Naive thymus-derived CD8-positive, alpha-beta T cell (primary cell): ENCODE measurements at regions not wholly inside any gene's neighbourhood (a gene's known extent, or its start where the extent isn't known, plus 50 kb on each side); places are given as distances from the start of the nearest gene placed in this dataset.
"Not testable (repeated sequence)": the region's sequence is repeated elsewhere in the genome, so short reads cannot be mapped to it uniquely, and the experiment has no call there.

Experiments used
- ATAC-seq, 2 donors: fragments of 150-1000 bp; cut with Tn5 transposase in 1 of 2; sonication (Bioruptor Pico), chemical (Tn5 transposase) in 1 of 2; 1 replicate in 1 of 2; 2 replicates in 1 of 2; pipeline ENCODE4 v1.10.0; 2021; ENCODE audit warnings: mild to moderate bottlenecking in 2 of 2, moderate library complexity in 2 of 2
- POLR2A ChIA-PET: fragments of 350-600 bp; sonication (Branson Sonifier 250); formaldehyde crosslinking; loops from one replicate; lab custom pipeline; 2021; ENCODE audit warnings: antibody characterized with exemption; lab: Charles Lee
- DNase-seq, 10 donors: peaks; one replicate each; pipeline versions ENCODE4 v3.0.0 to v3.0.0-alpha.2; 2020 to 2022
- H3K27ac Mint-ChIP-seq, 10 donors: one replicate each; pipeline ENCODE4 v1.8.0; 2020 to 2022; ENCODE audit warnings: mild to moderate bottlenecking in 10 of 10, mixed read lengths in 10 of 10, moderate library complexity in 4 of 10, inconsistent platforms in 1 of 10
- H3K27me3 Mint-ChIP-seq, 5 donors: one replicate each; pipeline ENCODE4 v1.8.0; 2021 to 2022; ENCODE audit warnings: mixed read lengths in 5 of 5
- H3K36me3 Mint-ChIP-seq, 3 donors: one replicate each; pipeline ENCODE4 v1.8.0; 2020 to 2022; ENCODE audit warnings: mixed read lengths in 3 of 3, mild to moderate bottlenecking in 2 of 3, inconsistent platforms in 1 of 3
- H3K4me1 Mint-ChIP-seq, 4 donors: one replicate each; pipeline ENCODE4 v1.8.0; 2021 to 2022; ENCODE audit warnings: mixed read lengths in 4 of 4
- H3K4me3 Mint-ChIP-seq, 10 donors: one replicate each; pipeline ENCODE4 v1.8.0; 2020 to 2022; ENCODE audit warnings: mild to moderate bottlenecking in 10 of 10, mixed read lengths in 10 of 10, moderate library complexity in 6 of 10, inconsistent platforms in 1 of 10
- H3K9me3 Mint-ChIP-seq, 9 donors: one replicate each; pipeline ENCODE4 v1.8.0; 2020 to 2022; ENCODE audit warnings: mixed read lengths in 9 of 9, mild to moderate bottlenecking in 3 of 9, inconsistent platforms in 1 of 9, moderate library complexity in 1 of 9

GRCh38 chrX:125204681-125205132 is 115.0 kb upstream of the TEX13C start:
- Mint-ChIP-seq H3K4me3 (peak overlapping the region; percentile 53 to 84 (median 67)), H3K4me1 (peaks cover 7 to 28% (median 20%) of the 10 kb centered on the region in 4 donors), H3K27me3 (peaks cover 21 to 38% (median 30%) of the 10 kb centered on the region in 5 donors), H3K36me3 (no peaks in the 10 kb centered on the region), H3K9me3 (no peaks in the 10 kb centered on the region), H3K27ac (no peak overlapping the region)
- POLR2A ChIA-PET = no interaction called here
- ATAC-seq (no peak), DNase-seq (no peak)

GRCh38 chrX:125205133-125205917 is 114.3 kb upstream of the TEX13C start:
- no peaks in the 10 kb centered on the region for H3K9me3 Mint-ChIP-seq
- peaks cover 7 to 28% (median 20%) of the 10 kb centered on the region in 4 donors for H3K4me1 Mint-ChIP-seq
- H3K36me3 Mint-ChIP-seq = no peaks in the 10 kb centered on the region
- peaks cover 21 to 38% (median 30%) of the 10 kb centered on the region in 5 donors for H3K27me3 Mint-ChIP-seq
- POLR2A ChIA-PET = no interaction called here
- H3K4me3 Mint-ChIP-seq = peak overlapping the region; percentile 65 to 89 (median 77)
- peak overlapping the region in 1 of 10 donors; percentile 13 for H3K27ac Mint-ChIP-seq
- ATAC-seq (peak in 1 of 2 donors; percentile 48), DNase-seq (peak in 2 of 10 donors; percentile 5 to 16)

- H3K27ac Mint-ChIP-seq = no peak overlapping the region
- POLR2A ChIA-PET = no interaction called here
- H3K4me1 Mint-ChIP-seq = peaks cover 7 to 28% (median 20%) of the 10 kb centered on the region in 4 donors
- peaks cover 21 to 38% (median 30%) of the 10 kb centered on the region in 5 donors for H3K27me3 Mint-ChIP-seq
- DNase-seq (no peak), ATAC-seq (peak in 1 of 2 donors; percentile 7)
- no peaks in the 10 kb centered on the region for H3K9me3 Mint-ChIP-seq
- peak overlapping the region; percentile 63 to 89 (median 75) for H3K4me3 Mint-ChIP-seq
- H3K36me3 Mint-ChIP-seq = no peaks in the 10 kb centered on the region
These were observed 113.6 kb upstream of the TEX13C start for GRCh38 chrX:125205918-125206665.

GRCh38 chrX:125210146-125210545 is 109.5 kb upstream of the TEX13C start:
- ATAC-seq (no peak), DNase-seq (no peak)
- no peaks in the 10 kb centered on the region for H3K36me3 Mint-ChIP-seq
- H3K4me3 Mint-ChIP-seq = no peak overlapping the region
- peaks cover 3 to 8% (median 6%) of the 10 kb centered on the region in 4 donors for H3K4me1 Mint-ChIP-seq
- H3K27ac Mint-ChIP-seq = no peak overlapping the region
- POLR2A ChIA-PET = no interaction called here
- peaks cover 9 to 16% (median 14%) of the 10 kb centered on the region in 5 donors for H3K27me3 Mint-ChIP-seq
- H3K9me3 Mint-ChIP-seq = peaks cover 0 to 6% (median 0%) of the 10 kb centered on the region in 9 donors

- no peaks in the 10 kb centered on the region for H3K36me3 Mint-ChIP-seq
- H3K27me3 Mint-ChIP-seq = peaks cover 0 to 3% (median 0%) of the 10 kb centered on the region in 5 donors
- POLR2A ChIA-PET = no interaction called here
- H3K4me3 Mint-ChIP-seq = no peak overlapping the region
- no peak for ATAC-seq
- H3K9me3 Mint-ChIP-seq = peaks cover 0 to under 1% (median 0%) of the 10 kb centered on the region in 9 donors
- no peak overlapping the region for H3K27ac Mint-ChIP-seq
- no peak for DNase-seq
- H3K4me1 Mint-ChIP-seq = no peaks in the 10 kb centered on the region
These were observed 99.8 kb upstream of the TEX13C start for GRCh38 chrX:125219852-125220251.

- DNase-seq (no peak), ATAC-seq (no peak)
- H3K36me3 Mint-ChIP-seq = no peaks in the 10 kb centered on the region
- no peak overlapping the region for H3K27ac Mint-ChIP-seq
- peaks cover 0 to 4% (median 0%) of the 10 kb centered on the region in 4 donors for H3K4me1 Mint-ChIP-seq
- peaks cover 0 to 2% (median 0%) of the 10 kb centered on the region in 9 donors for H3K9me3 Mint-ChIP-seq
- peaks cover 0 to 15% (median 2%) of the 10 kb centered on the region in 5 donors for H3K27me3 Mint-ChIP-seq
- POLR2A ChIA-PET = no interaction called here
- H3K4me3 Mint-ChIP-seq = no peak overlapping the region
These were observed 82.7 kb upstream of the TEX13C start for GRCh38 chrX:125236955-125237354.

GRCh38 chrX:125248931-125249330 is 70.7 kb upstream of the TEX13C start:
- no peak overlapping the region for H3K27ac Mint-ChIP-seq
- no peaks in the 10 kb centered on the region for H3K36me3 Mint-ChIP-seq
- no peaks in the 10 kb centered on the region for H3K4me1 Mint-ChIP-seq
- H3K9me3 Mint-ChIP-seq = no peaks in the 10 kb centered on the region
- no peaks in the 10 kb centered on the region for H3K27me3 Mint-ChIP-seq
- ATAC-seq (no peak), DNase-seq (no peak)
- no peak overlapping the region for H3K4me3 Mint-ChIP-seq
- POLR2A ChIA-PET = no interaction called here

- H3K4me1 Mint-ChIP-seq, H3K9me3 Mint-ChIP-seq, H3K27me3 Mint-ChIP-seq, POLR2A ChIA-PET, H3K27ac Mint-ChIP-seq, H3K4me3 Mint-ChIP-seq, DNase-seq, H3K36me3 Mint-ChIP-seq, ATAC-seq: not testable (repeated sequence)
These were observed 63.9 kb upstream of the TEX13C start for GRCh38 chrX:125255759-125256158.

- no peak for DNase-seq
- POLR2A ChIA-PET = no interaction called here
- H3K4me1 Mint-ChIP-seq = no peaks in the 10 kb centered on the region
- H3K4me3 Mint-ChIP-seq = no peak overlapping the region
- H3K27me3 Mint-ChIP-seq = no peaks in the 10 kb centered on the region
- no peak for ATAC-seq
- H3K27ac Mint-ChIP-seq = no peak overlapping the region
- peaks cover 0 to 24% (median 6%) of the 10 kb centered on the region in 9 donors for H3K9me3 Mint-ChIP-seq
- peaks cover 0 to 6% (median 2%) of the 10 kb centered on the region in 3 donors for H3K36me3 Mint-ChIP-seq
These were observed 56.8 kb upstream of the TEX13C start for GRCh38 chrX:125262836-125263235.

- Mint-ChIP-seq H3K36me3 (peaks cover 0 to 6% (median 2%) of the 10 kb centered on the region in 3 donors), H3K9me3 (peaks cover 0 to 28% (median 10%) of the 10 kb centered on the region in 9 donors), H3K4me3 (no peak overlapping the region), H3K27ac (no peak overlapping the region), H3K27me3 (no peaks in the 10 kb centered on the region), H3K4me1 (no peaks in the 10 kb centered on the region)
- no peak for ATAC-seq
- POLR2A ChIA-PET = no interaction called here
- DNase-seq = no peak
These were observed 53.5 kb upstream of the TEX13C start for GRCh38 chrX:125266153-125266660.
